HEK293T (cell line): ENCODE measurements at regions not wholly inside any gene's neighbourhood (a gene's known extent, or its start where the extent isn't known, plus 50 kb on each side); places are given as distances from the start of the nearest gene placed in this dataset.

ENCODE experiments used
- CTCF ChIA-PET: fragments of 350-600 bp; formaldehyde crosslinking; extraction: SDS; loops from one replicate; lab custom pipeline; 2021; ENCODE audit warnings: antibody characterized with exemption, inconsistent platforms; lab: Yijun Ruan, JAX
- POLR2A ChIA-PET: fragments of 350-600 bp; formaldehyde crosslinking; extraction: SDS; loops from one replicate; lab custom pipeline; 2020; ENCODE audit warnings: antibody characterized with exemption, inconsistent platforms; lab: Yijun Ruan, JAX
- DNase-seq: peaks from one replicate; pipeline ENCODE4 v3.0.0; 2012; ENCODE audit warnings: mixed read lengths; ENCODE audit errors: extremely low spot score
- ARNT ChIP-seq: fragments of 450-650 bp; IDR thresholded peaks from 2 replicates; pipeline ENCODE4 v1.6.1; 2017; ENCODE audit warnings: mild to moderate bottlenecking
- BHLHE40 ChIP-seq: fragments of 450-650 bp; IDR thresholded peaks from 2 replicates; pipeline ENCODE4 v1.6.1; 2016; ENCODE audit warnings: mild to moderate bottlenecking, moderate library complexity, borderline replicate concordance
- CTBP1 ChIP-seq: fragments of 450-650 bp; IDR thresholded peaks from 2 replicates; pipeline ENCODE4 v1.6.1; 2016; ENCODE audit warnings: borderline replicate concordance
- ELF4 ChIP-seq: fragments of 450-650 bp; IDR thresholded peaks from 2 replicates; pipeline ENCODE4 v1.6.1; 2017; ENCODE audit warnings: antibody characterized with exemption
- FOXA1 ChIP-seq: fragments of 450-650 bp; IDR thresholded peaks from 2 replicates; pipeline ENCODE4 v1.6.1; 2016; ENCODE audit warnings: mild to moderate bottlenecking
- FOXK2 ChIP-seq: fragments of 450-650 bp; IDR thresholded peaks from 2 replicates; pipeline ENCODE4 v1.6.1; 2016; ENCODE audit warnings: mild to moderate bottlenecking
- FOXM1 ChIP-seq: fragments of 450-650 bp; IDR thresholded peaks from 2 replicates; pipeline ENCODE4 v1.6.1; 2017; ENCODE audit warnings: mild to moderate bottlenecking, borderline replicate concordance
- HDGF ChIP-seq: fragments of 450-650 bp; IDR thresholded peaks from 2 replicates; pipeline ENCODE4 v1.6.1; 2017; ENCODE audit warnings: antibody characterized with exemption, borderline replicate concordance
- L3MBTL2 ChIP-seq: fragments of 450-650 bp; conservative IDR thresholded peaks from 2 replicates; pipeline ENCODE4 v1.6.1; 2016; ENCODE audit warnings: mild to moderate bottlenecking
- LEF1 ChIP-seq: fragments of 450-650 bp; IDR thresholded peaks from 2 replicates; pipeline ENCODE4 v1.6.1; 2017; ENCODE audit warnings: mild to moderate bottlenecking, borderline replicate concordance
- NFRKB ChIP-seq: fragments of 450-650 bp; IDR thresholded peaks from 2 replicates; pipeline ENCODE4 v1.6.1; 2016; ENCODE audit warnings: mild to moderate bottlenecking, moderate library complexity
- PKNOX1 ChIP-seq: fragments of 450-650 bp; IDR thresholded peaks from 2 replicates; pipeline ENCODE4 v1.6.1; 2016
- SP1 ChIP-seq: fragments of 450-650 bp; IDR thresholded peaks from 2 replicates; pipeline ENCODE4 v1.6.1; 2017
- SUZ12 ChIP-seq: fragments of 450-650 bp; IDR thresholded peaks from 2 replicates; pipeline ENCODE4 v1.6.1; 2016; ENCODE audit warnings: mild to moderate bottlenecking
- TARDBP ChIP-seq: fragments of 450-650 bp; IDR thresholded peaks from 2 replicates; pipeline ENCODE4 v1.6.1; 2016
- ZNF384 ChIP-seq: fragments of 450-650 bp; IDR thresholded peaks from 2 replicates; pipeline ENCODE4 v1.6.1; 2016

DNA sequence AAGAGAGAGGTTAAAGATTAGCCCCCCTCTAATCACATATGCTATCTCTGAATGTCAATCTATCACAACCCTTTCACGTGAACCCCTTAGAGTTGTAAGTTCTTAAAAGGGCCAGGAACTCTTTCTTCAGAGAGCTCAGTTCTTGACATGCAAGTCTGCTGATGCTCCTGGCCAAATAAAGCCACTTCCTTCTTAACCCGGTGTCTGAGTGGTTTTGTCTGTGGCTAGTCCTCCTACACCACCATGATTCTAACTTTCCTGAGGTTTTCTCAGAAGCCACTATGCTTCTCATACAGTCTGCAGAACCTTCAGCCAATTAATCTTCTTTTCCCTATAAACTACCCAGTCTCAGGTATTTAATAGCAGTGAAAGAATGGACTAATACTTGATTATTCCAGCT lies 231.1 kb upstream of the CNTN6 start:
- POLR2A ChIA-PET: no interaction called here
- no peak for DNase-seq
- CTCF ChIA-PET: no interaction called here
- no peak for TF ChIP-seq ARNT
- TF ChIP-seq PKNOX1: no peak
- TF ChIP-seq CTBP1: no peak
- TF ChIP-seq ZNF384: no peak
- no peak for TF ChIP-seq SP1
- TF ChIP-seq LEF1: no peak

- POLR2A ChIA-PET: no interaction called here
- no peak for DNase-seq
Measured at GRCh38 chr3:869269-869668, 223.6 kb upstream of the CNTN6 start.

GRCh38 chr3:869734-870133 lies 223.1 kb upstream of the CNTN6 start:
- POLR2A ChIA-PET: no interaction called here
- TF ChIP-seq BHLHE40 (no peak), HDGF (no peak), ZNF384 (no peak)
- DNase-seq: no peak
- CTCF ChIA-PET: no interaction called here

More at GRCh38 chr3:869269-869668, 223.6 kb upstream of the CNTN6 start:
- TF ChIP-seq FOXK2 (no peak), SP1 (no peak), ARNT (no peak), LEF1 (no peak), ZNF384 (no peak), BHLHE40 (no peak), FOXM1 (no peak), NFRKB (no peak), L3MBTL2 (no peak), FOXA1 (no peak), CTBP1 (no peak), HDGF (no peak), PKNOX1 (no peak), SUZ12 (no peak), ELF4 (no peak)
- CTCF ChIA-PET: no interaction called here

- no peak for TF ChIP-seq ARNT
- TF ChIP-seq LEF1: no peak
- TF ChIP-seq SP1: no peak
- no peak for TF ChIP-seq NFRKB
- no peak for TF ChIP-seq BHLHE40
- TF ChIP-seq FOXM1: no peak
- no peak for TF ChIP-seq FOXK2
- TF ChIP-seq FOXA1: no peak
- TF ChIP-seq HDGF: no peak
- ChIA-PET CTCF (no interaction called here), POLR2A (no interaction called here)
- DNase-seq: no peak
Measured at GRCh38 chr3:871651-872050, 221.2 kb upstream of the CNTN6 start.

- no peak for DNase-seq
- ChIA-PET CTCF (no interaction called here), POLR2A (no interaction called here)
- no peak for TF ChIP-seq TARDBP
- no peak for TF ChIP-seq NFRKB
- no peak for TF ChIP-seq ELF4
- TF ChIP-seq SUZ12: no peak
- no peak for TF ChIP-seq FOXM1
Measured at GRCh38 chr3:877001-877400, 215.8 kb upstream of the CNTN6 start.

DNA sequence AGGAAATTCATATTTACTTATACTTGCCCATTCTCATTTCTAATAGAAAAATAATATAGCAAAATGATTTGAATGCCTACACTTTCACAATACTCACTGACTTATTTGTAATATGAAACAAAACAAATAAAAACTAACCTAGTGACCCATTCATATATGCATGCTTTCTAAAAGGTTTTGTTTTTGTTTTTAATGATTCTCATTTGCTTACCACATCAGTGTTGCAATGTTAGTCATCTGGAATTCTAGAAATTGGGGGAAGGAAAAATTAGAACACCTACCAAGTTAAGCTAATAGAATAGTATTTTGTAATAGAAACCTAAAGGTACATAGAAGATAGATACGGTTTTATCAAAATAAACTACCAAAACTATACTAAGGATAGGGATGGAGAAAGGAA lies 214.1 kb upstream of the CNTN6 start:
- POLR2A ChIA-PET: no interaction called here

GRCh38 chr3:880371-880770 lies 212.5 kb upstream of the CNTN6 start:
- TF ChIP-seq FOXM1 (no peak), ARNT (no peak)

More for the DNA sequence above, 214.1 kb upstream of the CNTN6 start:
- CTCF ChIA-PET: no interaction called here
- no peak for DNase-seq
- no peak for TF ChIP-seq TARDBP
- TF ChIP-seq NFRKB: no peak
- TF ChIP-seq LEF1: no peak
- TF ChIP-seq L3MBTL2: no peak
- TF ChIP-seq ZNF384: no peak
- no peak for TF ChIP-seq ARNT
- no peak for TF ChIP-seq HDGF

DNA sequence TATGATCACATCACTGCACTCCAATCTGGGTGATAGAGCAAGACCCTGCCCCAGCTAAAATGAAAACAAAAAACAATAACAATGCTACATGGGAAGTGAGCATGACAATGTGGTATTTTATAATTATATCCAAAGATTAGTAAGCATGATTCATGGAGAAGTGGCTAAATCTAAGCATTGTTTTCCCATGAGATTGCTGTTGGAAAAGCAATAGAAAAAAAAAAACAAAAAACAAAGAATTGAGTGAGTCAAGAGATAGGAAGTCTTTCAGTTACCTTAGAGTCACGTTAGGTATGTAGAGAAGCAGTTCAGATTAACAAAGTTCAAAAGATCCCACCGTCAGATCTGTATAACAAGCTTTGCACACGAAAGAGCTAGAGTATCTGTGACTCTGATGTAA lies 210.3 kb upstream of the CNTN6 start:
- CTCF ChIA-PET: no interaction called here
- POLR2A ChIA-PET: no interaction called here
- TF ChIP-seq BHLHE40: no peak
- no peak for TF ChIP-seq FOXA1
- no peak for TF ChIP-seq ELF4
- TF ChIP-seq FOXM1: no peak
- TF ChIP-seq ZNF384: no peak
- no peak for TF ChIP-seq ARNT
- TF ChIP-seq FOXK2: no peak
- no peak for TF ChIP-seq SUZ12
- TF ChIP-seq NFRKB: no peak
- no peak for TF ChIP-seq LEF1
- TF ChIP-seq L3MBTL2: no peak
- TF ChIP-seq SP1: no peak
- TF ChIP-seq TARDBP: no peak
- TF ChIP-seq HDGF: no peak
- TF ChIP-seq CTBP1: no peak
- no peak for DNase-seq

More at GRCh38 chr3:880371-880770, 212.5 kb upstream of the CNTN6 start:
- ChIA-PET CTCF (no interaction called here), POLR2A (no interaction called here)
- no peak for DNase-seq
